Mesodermal cell (in vitro differentiated cells): ENCODE measurements at regions not wholly inside any gene's neighbourhood (a gene's known extent, or its start where the extent isn't known, plus 50 kb on each side); places are given as distances from the start of the nearest gene placed in this dataset.
"Not testable (repeated sequence)": the region's sequence is repeated elsewhere in the genome, so short reads cannot be mapped to it uniquely, and the experiment has no call there.

Source experiments
- H3K27ac ChIP-seq: 2 replicates; pipeline ENCODE4 v1.7.0; 2013; ENCODE audit warnings: mild to moderate bottlenecking, low read depth, low read length, moderate library complexity; ENCODE audit not compliant: severe bottlenecking
- H3K36me3 ChIP-seq: 2 replicates; pipeline ENCODE4 v1.7.1; 2013; ENCODE audit warnings: mild to moderate bottlenecking, low read length, moderate library complexity; ENCODE audit not compliant: control insufficient read depth, insufficient read depth
- H3K4me1 ChIP-seq: one replicate; pipeline ENCODE4 v1.7.1; 2013; ENCODE audit warnings: mild to moderate bottlenecking, low read length; ENCODE audit not compliant: insufficient read depth, control insufficient read depth, poor library complexity, severe bottlenecking
- H3K4me3 ChIP-seq: 2 replicates; pipeline ENCODE4 v1.7.0; 2013; ENCODE audit warnings: low read length, control low read depth, mild to moderate bottlenecking; ENCODE audit not compliant: insufficient read depth, poor library complexity, severe bottlenecking; ENCODE audit errors: extremely low read depth
- H3K9me3 ChIP-seq: 2 replicates; pipeline ENCODE4 v1.7.1; 2013; ENCODE audit warnings: mild to moderate bottlenecking, low read length, moderate library complexity; ENCODE audit not compliant: control insufficient read depth
- WGBS, 2 experiments: methylation state at CpG; one replicate each; pipeline ENCODE4 v1.1.5; 2013; ENCODE audit warnings: missing lambda C conversion rate in 2 of 2; ENCODE audit not compliant: insufficient coverage in 2 of 2; 5-methylcytosine and 5-hydroxymethylcytosine counted together

GRCh38 chr4:91989914-91990313 lies 313.9 kb upstream of the GRID2 start:
- Histone ChIP-seq H3K27ac (no peak overlapping the region), H3K36me3 (no peaks in the 10 kb centered on the region), H3K4me3 (no peak overlapping the region), H3K4me1 (no peaks in the 10 kb centered on the region), H3K9me3 (no peaks in the 10 kb centered on the region)
- WGBS, 2 experiments = no CpG with 5 or more reads among the region's 2 CpGs

DNA sequence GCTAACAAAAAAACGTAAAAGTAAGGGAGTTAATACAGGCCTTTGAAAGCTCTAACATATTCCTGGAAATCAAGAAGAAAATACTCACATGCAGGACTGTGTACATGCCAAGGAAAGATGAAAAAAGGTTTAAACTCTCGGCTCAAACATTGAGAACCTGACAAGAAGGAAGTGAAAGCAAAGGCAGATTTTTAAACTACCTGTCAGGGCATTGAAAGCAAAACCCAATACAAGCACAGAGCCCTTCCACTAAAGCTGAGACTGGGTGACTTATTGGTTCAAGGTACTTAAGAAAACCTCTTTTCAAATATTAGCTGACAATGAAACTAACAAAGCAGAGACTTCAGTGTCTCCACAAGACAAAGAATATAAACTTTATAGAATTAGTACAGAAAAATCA lies 313.0 kb upstream of the GRID2 start:
- WGBS, 2 experiments = 71% methylated on average over 1 of the region's 2 CpGs; no CpG with 5 or more reads in 1 of the 2 experiments
- H3K4me3 ChIP-seq = no peak overlapping the region
- no peak overlapping the region for H3K27ac ChIP-seq
- H3K36me3 ChIP-seq = no peaks in the 10 kb centered on the region
- H3K9me3 ChIP-seq = no peaks in the 10 kb centered on the region
- no peaks in the 10 kb centered on the region for H3K4me1 ChIP-seq

DNA sequence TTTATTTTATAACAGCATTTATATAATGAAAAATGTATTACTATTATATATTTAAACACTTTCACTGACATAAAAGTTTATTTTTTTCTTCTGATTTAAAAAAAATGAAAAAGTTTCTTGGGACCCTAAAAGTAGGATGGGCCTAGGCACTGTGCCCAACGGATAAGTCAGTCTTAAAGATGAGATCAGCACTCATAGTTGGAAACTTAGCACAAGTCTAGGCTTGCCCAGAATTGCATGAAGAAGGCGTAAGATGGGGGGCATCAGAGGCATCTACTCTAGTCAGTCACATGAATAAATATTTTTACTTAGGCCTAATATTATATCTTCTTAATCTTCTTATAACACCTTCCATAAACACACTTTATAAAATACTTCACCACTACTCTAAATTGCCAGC lies 306.7 kb upstream of the GRID2 start:
- H3K4me3 ChIP-seq = no peak overlapping the region
- H3K4me1 ChIP-seq = no peaks in the 10 kb centered on the region
- WGBS, 2 experiments = 83 to 88% methylated on average over 1 of the region's 2 CpGs
- no peaks in the 10 kb centered on the region for H3K36me3 ChIP-seq
- H3K9me3 ChIP-seq = no peaks in the 10 kb centered on the region
- no peak overlapping the region for H3K27ac ChIP-seq

- Histone ChIP-seq H3K4me3 (no peak overlapping the region), H3K27ac (no peak overlapping the region)
Observed at GRCh38 chr4:92012899-92013867, 290.6 kb upstream of the GRID2 start.

GRCh38 chr4:92014067-92014466 lies 289.7 kb upstream of the GRID2 start:
- 92 to 95% methylated on average over 3 of the region's 3 CpGs for WGBS, 2 experiments

More at GRCh38 chr4:92012899-92013867, 290.6 kb upstream of the GRID2 start:
- Histone ChIP-seq H3K36me3 (no peaks in the 10 kb centered on the region), H3K9me3 (no peaks in the 10 kb centered on the region), H3K4me1 (no peaks in the 10 kb centered on the region)
- 47 to 70% methylated on average over 6 to 9 of the region's 16 CpGs for WGBS, 2 experiments

GRCh38 chr4:92021203-92021602 lies 282.6 kb upstream of the GRID2 start:
- H3K9me3 ChIP-seq = no peaks in the 10 kb centered on the region
- WGBS, 2 experiments = 56 to 100% methylated on average over 1 of the region's 1 CpG
- no peak overlapping the region for H3K27ac ChIP-seq
- H3K4me3 ChIP-seq = no peak overlapping the region
- H3K36me3 ChIP-seq = no peaks in the 10 kb centered on the region
- H3K4me1 ChIP-seq = no peaks in the 10 kb centered on the region

More at GRCh38 chr4:92014067-92014466, 289.7 kb upstream of the GRID2 start:
- no peaks in the 10 kb centered on the region for H3K36me3 ChIP-seq
- no peaks in the 10 kb centered on the region for H3K9me3 ChIP-seq
- H3K4me1 ChIP-seq = no peaks in the 10 kb centered on the region
- no peak overlapping the region for H3K27ac ChIP-seq
- no peak overlapping the region for H3K4me3 ChIP-seq

DNA sequence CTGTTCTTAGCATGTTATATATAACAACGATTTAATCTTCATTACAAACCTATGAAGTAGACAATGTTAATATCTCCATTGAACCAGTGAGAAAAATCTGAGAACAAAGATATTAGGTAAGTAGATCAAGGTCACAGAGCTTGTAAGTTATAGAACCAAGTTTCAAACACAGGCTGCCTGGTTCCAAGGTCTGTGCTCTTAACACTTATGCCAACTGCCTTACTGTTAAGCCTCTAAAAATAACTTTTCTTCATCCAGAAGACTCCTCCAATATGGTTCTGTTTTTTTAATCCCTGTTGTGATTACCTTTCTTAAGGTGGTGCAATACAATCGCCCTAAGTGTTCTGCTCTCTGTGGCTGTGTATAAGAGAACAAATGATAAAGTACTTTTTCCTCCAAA lies 282.0 kb upstream of the GRID2 start:
- H3K36me3 ChIP-seq = no peaks in the 10 kb centered on the region
- no CpG with 5 or more reads among the region's 2 CpGs for WGBS, 2 experiments

DNA sequence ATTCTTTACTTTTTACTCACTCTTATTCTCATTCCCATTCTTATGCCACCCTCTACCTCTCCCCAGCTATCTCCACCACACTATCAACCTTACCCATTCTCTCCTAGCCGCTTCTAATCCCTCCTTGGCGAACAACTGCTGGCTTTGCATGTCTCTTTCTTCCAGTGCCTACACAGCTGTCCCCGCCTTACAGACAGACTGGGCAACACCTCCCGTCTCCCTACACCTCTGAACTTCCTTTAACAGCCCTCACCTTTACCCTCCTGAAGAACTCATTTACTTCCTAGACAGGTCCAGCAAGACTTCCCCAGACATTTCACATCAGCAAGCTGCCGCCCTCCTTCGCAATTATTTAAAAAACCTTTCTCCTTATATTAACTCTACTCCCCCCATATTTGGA lies 274.9 kb upstream of the GRID2 start:
- not testable (repeated sequence) for H3K36me3 ChIP-seq, H3K4me3 ChIP-seq, H3K27ac ChIP-seq, H3K4me1 ChIP-seq, H3K9me3 ChIP-seq
- WGBS, 2 experiments = 83 to 90% methylated on average over 6 of the region's 6 CpGs

More for the DNA sequence above, 282.0 kb upstream of the GRID2 start:
- H3K27ac ChIP-seq = no peak overlapping the region
- no peak overlapping the region for H3K4me3 ChIP-seq
- no peaks in the 10 kb centered on the region for H3K4me1 ChIP-seq
- H3K9me3 ChIP-seq = no peaks in the 10 kb centered on the region

DNA sequence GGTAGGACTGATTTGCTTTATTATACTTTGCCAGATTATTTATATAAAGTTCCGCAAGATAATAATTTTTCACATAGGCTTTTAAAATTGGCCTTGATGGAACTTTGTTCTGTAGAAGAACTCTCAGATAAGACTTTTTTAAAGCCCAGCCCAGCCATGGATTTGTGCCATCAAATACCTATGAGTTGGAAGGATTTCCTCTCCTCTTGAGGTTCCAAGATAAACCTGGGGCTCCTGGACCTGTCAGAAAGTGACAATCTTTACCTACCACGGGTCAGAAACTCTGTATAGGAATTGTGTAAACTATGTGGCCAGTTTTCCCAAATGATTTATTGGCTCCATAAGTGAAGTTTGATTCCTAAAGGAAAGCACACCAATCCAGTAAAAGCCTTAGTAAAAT lies 271.9 kb upstream of the GRID2 start:
- H3K36me3 ChIP-seq = no peaks in the 10 kb centered on the region
- no peak overlapping the region for H3K27ac ChIP-seq
- H3K4me1 ChIP-seq = no peaks in the 10 kb centered on the region
- no peaks in the 10 kb centered on the region for H3K9me3 ChIP-seq
- WGBS, 2 experiments = no CpG with 5 or more reads among the region's 2 CpGs
- H3K4me3 ChIP-seq = no peak overlapping the region

GRCh38 chr4:92035666-92036065 lies 268.1 kb upstream of the GRID2 start:
- no peaks in the 10 kb centered on the region for H3K9me3 ChIP-seq
- WGBS, 2 experiments = 85% methylated on average over 2 of the region's 3 CpGs; no CpG with 5 or more reads in 1 of the 2 experiments
- no peaks in the 10 kb centered on the region for H3K36me3 ChIP-seq
- no peak overlapping the region for H3K4me3 ChIP-seq
- H3K27ac ChIP-seq = no peak overlapping the region
- no peaks in the 10 kb centered on the region for H3K4me1 ChIP-seq

DNA sequence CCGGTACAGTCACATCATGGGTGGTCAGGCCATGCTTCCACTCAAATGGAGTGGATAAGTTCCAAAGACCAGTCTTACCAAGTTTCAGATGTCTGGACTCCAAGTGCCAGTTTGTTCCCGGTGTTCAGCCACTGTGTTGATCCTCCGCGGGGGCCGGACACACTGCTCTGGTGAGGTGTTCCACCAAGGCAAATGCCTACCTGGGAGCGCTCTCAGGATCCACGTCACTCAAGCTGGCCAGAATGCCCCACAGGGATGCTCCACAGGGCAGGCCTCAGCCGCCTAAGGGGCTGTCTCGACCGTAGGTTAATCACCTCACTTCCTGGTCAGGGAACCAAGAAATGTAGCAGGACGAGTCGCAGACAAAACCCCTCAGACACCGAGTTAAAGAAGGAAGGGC lies 258.0 kb upstream of the GRID2 start:
- no peak overlapping the region for H3K27ac ChIP-seq
- H3K4me1 ChIP-seq = no peaks in the 10 kb centered on the region
- H3K4me3 ChIP-seq = no peak overlapping the region
- H3K36me3 ChIP-seq = no peaks in the 10 kb centered on the region
- WGBS, 2 experiments = 91 to 94% methylated on average over 12 to 13 of the region's 13 CpGs
- no peaks in the 10 kb centered on the region for H3K9me3 ChIP-seq
